HCEC 1CT (cell line): ENCODE measurements at regions not wholly inside any gene's neighbourhood (a gene's known extent, or its start where the extent isn't known, plus 50 kb on each side); places are given as distances from the start of the nearest gene placed in this dataset.

Experiments used
- DNase-seq: peaks from one replicate; pipeline ENCODE4 v3.0.0-alpha.2; 2017

DNA sequence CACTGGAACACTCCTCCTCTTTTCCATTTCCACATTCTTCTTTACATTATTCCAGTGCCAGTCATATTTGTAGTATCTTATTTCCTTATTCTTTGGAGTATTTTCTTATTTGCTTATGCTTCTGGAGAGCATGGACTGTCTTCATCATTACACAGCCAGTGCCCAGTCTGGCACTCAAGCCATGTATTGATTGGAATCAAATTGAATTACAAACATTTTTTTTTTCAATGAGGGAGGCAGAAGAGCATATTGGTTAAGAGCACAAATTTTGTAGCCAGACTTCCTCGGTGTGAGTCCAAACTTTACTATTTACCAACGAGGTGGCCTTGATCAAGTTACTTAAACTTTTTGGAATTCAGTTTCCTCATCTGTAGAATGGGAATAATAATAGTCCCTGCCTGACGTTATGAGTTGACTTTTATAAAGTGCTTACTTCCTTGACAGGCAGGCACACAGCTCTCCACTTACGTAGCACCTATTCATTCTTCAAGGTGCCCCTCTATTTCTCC is 186.6 kb upstream of the BCL6 start:
- DNase-seq, result no peak

DNA sequence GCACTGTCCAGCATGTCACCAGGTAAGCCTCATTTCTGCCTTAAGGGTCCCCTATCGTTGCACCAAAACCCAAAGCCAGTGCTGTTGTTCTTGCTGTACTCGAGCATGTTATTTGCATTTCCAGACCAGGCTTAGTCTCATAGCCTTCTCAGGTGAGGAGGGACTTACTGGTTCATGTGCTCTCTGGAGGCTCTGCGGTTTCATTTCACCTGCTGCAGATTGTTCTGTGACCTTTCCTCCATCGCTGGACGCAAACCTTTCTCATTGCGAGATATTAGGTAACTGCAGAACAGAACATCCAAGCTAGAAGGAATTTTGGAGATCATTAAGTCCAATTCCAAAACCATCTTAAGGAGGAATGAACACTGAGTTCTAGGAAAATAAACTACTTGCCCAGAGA is 187.3 kb upstream of the BCL6 start:
- no peak for DNase-seq

DNA sequence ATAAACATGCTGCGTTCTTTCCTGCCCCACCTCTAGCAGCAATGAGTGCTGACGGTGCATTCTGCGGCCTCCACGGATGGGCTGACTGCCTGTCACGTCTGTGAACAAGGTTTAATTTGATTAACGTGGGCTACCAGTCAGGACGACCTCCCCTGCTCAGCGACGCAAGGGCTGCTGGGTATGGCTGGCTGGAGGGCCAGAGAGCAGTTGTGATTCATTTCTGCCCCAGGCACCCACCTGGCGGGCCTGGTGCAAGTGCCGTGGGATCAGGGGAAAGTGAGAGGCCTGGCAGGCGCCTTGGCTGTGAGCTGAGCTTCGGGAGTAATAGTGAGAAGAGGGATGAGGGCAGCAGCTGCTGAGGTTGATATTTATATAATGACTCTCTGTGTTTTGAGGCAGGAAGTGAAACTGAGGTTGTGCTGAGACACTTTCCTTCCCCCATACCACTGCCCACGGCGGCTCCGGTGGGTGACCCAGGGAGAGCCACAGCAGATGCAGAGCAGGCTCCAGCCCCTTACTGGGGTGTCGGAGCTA is 190.4 kb upstream of the BCL6 start:
- no peak for DNase-seq

DNA sequence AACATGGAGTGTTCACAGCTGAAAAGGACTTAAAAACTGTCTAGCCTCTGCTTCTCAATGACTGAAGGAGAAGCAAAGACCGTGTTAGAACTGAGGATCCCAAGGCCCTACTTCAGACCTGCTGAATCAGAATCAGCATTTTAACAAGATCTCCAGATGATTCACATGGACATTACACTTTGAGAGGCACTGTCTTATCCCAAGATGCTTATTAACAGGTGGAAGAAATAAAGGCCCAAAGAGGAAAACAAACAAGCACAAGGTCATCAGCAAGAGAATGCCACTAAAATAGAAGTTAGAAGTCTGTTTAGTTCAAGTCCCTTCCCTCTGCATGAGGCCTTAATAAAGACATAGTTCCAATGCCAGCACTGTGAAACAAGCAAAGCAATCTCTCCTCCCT is 191.4 kb upstream of the BCL6 start:
- no peak for DNase-seq

DNA sequence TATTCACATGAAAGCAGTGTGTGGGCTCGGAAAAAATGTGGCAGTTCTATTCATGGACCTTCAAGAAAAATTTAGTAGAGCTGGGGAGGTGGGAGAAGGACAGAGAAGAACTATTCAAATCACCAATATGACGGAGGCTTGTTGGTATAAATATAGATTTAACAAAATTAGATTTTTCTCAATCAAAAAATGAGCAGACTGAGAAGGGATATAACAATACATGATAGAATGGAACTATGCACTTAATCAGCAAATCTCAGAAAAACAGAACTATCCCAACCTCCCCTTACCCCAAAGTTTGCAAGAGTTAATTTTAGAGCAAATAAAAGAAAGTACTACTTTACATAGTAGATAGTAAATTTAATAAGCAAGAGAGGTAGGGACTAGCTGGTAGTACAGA is 194.6 kb upstream of the BCL6 start:
- no peak for DNase-seq

DNA sequence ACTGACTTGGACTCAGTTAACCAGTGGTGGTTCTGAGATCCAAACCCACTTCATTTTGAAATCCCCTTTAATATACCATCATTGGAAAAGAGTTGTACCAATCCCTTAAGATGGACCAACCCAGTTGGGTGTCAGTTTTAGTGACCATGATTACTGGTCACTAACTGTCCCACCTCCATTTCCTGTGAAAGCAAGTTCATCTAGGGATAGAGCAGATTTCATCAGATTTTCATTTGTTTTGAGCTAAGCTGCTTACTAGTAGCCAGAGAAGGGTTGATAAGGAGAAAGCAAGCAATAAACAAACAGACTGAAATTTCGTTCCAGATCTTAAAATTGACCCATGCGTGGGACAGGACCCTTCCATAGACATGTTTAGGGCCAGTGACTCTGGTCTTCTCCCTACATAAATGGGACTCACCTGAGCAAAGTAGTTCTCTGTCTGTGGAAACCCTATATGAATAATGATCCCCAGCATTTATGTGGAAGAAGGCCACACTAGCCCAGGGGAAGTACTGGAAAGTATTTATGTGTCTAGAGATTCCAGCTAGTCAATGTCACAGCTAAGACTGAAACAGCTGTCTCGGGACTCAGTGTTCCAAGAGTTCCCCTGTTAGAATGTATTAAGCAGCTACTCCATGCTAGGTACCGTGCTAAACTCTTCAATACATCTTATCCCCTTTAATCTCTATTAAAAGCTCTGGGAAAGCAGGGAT is 196.0 kb upstream of the BCL6 start:
- no peak for DNase-seq

DNA sequence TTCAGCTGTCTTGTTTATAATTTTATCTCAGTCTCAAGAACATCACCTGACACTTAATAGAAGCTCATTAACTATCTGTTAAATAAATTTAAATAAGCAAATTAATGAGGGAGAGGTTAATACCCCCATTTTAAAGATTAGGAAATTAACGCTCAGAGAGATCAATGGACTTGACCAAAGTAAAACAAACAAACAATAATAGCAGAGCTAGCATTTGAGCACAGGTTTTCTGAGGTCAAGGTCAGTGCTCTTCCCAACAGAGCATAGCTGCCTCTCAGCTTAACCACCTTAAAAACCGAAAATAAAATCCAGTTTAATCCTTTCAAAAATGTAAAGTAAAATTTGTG is 196.6 kb upstream of the BCL6 start:
- DNase-seq, result no peak

DNA sequence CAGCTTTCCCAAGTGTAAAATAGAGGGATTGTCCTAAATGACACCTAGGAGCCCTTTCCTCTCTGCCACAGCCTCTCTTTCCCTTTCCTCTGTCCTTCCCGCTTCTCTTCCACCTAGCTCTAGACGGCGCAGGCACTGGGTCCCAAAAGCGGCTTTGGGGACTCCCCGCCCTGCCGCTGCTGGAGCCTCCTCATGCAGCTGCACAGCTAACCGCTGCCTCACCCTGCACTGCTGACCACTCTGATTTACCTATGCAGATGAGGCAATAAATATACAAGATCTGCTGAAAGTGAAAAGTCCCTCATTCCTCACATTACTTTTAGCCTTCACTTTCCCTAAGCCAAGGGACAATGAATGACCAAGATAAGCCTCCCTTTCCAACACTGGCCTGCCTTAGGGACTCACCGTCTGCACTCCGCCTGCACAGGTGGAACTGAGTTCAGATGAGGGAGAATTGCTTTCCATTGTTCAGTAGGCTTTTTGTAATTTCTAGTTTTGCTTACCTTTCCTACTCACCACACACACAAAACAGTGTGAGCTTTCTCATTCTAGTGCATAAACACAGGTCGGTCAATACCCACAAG is 197.5 kb upstream of the BCL6 start:
- DNase-seq, result no peak

DNA sequence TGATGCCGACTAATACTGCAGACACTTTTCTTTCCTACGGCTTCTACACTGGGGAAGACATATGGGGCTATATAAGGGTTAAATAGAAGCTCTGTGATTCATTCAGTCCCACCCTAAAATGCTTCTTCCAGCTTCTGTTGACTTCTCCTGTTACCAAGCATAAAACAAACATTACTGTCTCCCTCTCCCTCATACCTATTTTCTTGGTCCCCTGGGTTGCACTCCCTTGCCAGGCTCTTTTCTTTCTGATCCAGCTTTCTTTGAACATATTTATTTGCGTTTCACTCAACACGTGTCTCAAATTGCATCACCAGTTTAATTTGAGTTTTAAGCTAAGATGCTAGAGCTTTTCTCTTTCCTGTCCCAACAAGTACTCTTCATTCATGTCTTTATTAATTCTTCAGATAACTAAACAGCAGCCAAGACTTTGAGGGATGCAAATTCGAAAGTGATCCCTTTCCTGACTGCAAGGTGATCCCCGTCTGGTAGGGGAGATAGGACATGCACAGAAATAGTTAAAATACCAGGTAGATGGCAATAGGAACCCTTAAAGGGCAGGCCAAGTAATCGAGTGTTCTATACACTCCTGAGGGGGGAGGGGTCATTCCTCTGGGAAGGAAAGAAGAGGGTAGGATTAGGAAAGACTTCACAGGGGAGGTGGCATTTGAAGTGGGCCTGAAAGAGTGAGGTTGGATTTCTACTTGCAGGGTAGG is 198.6 kb upstream of the BCL6 start:
- no peak for DNase-seq

DNA sequence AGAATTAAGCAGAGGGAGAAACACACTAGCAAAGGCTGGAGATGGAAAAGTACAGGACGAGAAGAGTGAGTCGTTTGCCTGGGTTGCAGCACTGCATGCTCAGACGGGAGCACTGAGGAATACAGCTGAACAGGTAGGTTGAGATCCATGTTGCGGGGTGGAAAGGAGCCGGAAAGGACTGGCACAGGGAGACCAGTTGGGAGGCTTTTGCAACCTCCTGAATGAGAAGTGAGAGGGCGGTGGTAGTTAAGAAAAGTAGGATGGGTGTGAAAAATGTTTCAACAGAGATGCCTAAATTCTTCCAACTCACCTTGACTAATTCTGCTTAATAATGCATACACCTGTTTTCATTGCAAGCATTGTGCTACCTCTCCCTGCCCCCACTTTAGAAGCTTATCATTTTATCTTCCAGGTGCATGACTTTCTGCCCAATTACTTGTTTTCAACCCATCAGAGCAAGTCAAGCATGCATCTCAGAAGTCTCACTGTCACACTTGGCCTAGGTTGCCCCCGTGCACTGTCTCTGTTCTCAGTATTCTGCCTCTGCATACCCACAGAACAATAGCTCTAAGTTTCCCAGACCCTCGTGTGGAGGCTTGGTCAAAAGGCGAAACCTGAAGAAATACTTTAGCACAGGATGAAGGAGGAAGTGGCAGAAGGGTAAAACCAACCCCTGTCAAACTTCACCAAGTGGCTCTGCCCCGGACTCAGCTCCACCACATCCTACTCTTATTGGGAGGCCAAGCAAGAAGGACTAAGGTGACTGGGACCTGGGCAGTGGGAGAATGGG is 199.3 kb upstream of the BCL6 start:
- DNase-seq, result no peak

DNA sequence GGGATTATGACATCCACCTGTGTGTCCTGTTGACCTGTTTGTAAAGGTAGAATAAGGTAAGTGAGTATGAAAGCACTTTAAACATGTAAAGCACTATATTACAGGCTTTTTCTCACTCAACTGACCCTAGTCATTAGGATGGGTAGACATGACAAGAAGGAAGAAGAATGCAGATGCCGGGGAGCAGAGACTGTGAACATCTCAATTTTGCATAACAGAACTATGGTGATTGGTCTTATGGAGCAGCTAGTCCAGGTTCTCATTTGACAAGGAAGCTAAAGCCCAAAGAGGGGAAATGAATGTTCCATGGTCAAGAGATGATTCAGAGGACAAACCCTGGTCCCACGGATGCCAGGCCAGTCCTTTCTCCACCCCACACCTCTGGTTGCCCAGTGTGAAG is 200.1 kb upstream of the BCL6 start:
- DNase-seq, result no peak

DNA sequence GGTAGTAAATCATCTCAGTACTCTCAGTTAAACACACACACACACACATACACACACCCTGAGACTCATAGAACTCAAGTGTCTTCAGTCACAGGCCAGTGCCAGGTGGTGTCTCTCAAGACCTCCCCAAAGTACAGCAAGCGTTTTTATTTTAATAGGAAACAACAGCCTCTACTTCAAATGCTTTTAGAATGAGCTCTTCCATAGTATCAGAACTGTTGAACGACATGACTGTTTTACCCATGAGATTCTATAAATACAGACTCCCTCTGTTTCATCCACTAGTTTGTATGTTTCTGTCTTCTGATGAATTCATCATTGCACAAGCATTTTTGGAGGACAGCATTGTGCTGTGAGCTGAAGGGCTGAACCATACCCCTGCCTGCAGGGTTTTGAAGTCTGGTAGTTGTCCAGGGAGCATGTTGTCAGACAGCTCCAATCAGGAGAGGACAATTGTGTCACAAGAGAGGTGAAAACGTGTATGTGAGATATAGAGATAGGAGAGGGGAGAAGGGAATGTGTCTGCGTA is 201.0 kb upstream of the BCL6 start:
- no peak for DNase-seq

DNA sequence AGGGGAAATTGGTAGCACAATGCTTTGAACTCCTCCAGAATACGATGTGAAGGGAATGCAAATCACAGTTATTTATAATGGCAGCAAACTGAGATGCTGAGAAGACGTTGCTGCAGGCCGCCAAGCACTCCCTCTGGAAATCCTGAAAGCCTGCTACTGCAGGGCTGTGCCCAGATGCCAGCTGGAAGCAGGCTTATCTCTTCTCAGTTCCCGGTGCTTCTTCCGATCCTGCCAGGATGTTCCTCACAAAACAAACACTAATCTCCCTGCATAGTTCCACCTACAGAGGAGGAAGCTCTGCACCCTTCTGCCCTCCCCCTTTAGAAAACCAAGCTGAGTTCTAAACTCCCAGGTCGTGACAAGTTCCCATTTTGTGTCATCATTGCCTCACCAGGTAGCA is 201.7 kb upstream of the BCL6 start:
- no peak for DNase-seq

DNA sequence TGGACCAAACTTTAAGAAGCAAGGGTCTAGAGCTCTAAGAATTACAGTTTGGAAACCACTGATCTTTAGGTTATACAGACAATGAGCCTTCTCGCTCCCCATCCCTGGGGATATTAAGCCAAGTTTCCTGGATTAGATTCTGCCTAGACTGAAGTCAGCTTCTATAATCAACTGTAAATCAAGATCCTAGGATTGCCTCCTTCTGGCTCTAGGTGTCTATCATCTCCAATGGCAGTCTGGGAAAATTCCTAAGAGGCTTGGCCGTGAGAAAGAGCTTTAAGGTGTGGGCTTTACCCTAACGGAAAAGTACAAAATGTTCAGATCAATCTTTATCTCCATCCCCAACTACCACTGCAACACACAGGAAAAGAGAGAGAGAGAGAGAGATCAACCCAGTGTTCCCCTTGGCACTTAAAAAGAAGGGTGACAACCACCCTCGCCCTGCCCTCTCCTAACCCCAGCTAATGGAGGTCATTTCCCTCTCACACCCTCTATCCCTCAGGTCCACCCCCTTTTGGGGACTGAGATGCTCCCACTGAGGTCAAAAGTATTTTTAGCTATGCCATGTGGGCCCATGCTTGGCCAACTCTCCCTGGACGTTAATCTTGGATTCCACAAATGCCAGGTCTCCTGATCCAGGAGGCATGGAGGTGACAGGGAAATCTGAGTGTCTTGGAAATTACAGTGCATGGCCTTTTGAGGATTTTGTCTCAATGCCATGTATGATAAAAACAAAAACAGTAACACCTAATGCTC is 202.8 kb upstream of the BCL6 start:
- DNase-seq, result no peak

DNA sequence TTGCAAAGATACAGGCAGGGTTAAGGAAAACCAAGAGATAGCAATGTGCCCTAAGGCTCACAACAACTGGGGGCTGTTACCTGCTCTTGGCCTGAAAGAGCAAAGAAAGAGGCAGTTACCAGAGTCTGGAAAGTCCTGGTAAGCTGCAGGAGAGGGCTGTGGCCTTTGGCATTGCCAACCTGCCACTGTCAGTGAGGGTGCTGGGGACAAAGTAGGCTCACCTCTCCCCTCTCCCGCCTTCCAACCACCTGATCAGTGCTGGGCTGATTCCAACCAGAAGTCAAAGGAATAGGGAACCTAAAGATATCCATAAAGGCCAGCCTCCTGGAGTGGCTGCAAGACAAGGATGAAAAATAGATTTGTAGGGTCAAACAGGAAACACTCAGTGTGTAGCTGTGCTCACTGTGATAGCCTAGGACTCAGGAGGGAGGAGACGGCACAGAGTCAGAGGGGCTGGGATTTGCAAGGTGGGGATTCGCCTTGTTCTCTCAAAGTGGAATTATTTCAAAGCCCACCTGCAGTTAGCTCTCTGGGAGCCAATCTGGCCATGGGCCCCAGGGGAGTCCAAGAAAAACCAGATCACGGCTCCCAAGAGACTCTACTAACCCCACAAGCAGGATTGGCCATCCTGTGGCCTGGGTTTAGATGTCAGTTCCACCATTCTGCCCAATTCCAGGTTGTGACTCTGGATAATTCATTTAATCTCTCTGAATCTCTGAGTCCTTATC is 204.0 kb upstream of the BCL6 start:
- no peak for DNase-seq

DNA sequence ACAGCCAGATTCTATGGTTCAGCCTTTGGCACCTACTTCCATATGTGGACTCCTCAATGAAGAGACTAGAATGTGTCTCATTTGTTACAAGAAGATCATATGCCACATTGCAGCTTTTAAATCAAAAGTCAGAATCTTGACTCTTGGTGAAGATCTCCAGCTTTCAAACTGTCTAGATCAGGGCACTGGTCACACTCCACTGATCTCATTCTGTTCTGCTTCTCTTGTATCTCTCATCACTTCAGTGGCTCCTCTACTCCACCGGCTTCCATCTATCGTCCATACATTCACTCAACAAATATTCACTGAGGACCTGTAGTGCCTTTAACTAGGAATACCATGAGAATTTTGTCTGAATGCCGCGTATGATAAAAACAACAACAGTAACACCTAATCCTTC is 203.3 kb upstream of the LPP start:
- DNase-seq, result no peak

DNA sequence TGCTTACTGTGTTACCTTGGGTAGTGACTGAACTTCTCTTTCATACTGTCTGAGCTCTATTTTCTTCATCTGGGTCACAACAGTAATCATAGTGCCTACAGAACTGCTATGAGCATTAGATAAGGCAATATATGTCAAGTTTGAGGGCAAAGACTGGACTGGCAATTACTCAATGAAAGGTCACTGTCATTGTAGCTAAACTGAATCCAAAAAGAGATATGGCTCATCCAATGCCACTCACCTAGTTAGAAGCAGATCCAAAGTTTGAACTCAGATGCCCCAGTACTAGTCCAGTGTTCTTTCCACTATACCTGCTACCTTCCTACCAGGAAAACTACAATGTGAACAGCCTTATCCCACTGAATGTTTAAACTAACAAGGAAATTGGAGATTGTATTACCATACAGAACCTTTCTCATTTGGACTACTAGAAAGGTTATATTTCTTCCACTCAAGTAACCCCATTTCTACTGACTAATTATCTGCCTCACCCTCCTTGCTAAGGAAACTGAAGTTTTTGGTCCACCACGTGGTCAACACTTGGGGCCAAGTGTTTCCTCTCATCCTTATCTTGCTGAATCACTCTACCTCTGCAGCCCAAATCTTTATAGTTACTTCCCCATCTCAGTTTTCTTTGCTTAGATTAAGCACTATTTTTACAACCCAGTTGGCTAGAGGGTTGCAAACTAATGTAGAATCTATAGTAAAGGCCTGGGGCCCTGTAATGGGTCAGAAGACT is 202.3 kb upstream of the LPP start:
- DNase-seq, result no peak

DNA sequence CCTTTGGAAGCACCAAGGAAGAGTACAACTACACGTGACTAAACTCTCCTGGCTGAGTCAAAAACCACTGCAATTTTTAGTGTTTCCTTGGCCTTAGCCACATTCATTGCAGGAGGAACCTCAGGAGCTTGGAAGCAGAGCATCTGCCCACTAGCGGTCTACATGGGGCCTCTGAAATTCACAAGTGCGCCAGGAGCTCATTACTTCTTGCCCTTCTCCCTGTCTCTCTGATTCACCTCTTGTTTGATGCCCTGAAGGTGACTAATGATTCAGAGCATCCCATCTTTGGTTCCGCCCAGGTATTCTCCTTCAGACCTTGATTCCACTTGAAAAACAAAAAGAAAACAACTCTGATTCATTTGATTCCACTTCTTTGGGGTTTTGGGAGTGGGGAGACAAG is 201.1 kb upstream of the LPP start:
- DNase-seq, result no peak

DNA sequence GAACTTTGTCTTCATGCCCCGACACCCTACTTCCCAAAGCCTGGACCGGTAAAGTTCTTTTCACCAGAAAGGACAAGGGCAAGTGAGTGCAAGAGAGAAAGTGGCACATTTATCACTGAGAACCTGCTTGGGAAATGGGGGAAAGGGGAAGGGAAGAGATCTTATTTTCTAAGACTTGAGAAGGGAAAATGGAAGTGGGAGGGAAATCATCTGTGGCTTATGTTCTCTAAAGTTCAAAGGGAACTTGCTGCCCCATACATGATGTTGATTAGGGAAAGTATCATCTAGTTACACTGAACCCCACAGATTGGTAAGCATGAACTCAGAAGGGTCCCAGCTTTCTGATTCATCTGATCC is 199.5 kb upstream of the LPP start:
- no peak for DNase-seq

DNA sequence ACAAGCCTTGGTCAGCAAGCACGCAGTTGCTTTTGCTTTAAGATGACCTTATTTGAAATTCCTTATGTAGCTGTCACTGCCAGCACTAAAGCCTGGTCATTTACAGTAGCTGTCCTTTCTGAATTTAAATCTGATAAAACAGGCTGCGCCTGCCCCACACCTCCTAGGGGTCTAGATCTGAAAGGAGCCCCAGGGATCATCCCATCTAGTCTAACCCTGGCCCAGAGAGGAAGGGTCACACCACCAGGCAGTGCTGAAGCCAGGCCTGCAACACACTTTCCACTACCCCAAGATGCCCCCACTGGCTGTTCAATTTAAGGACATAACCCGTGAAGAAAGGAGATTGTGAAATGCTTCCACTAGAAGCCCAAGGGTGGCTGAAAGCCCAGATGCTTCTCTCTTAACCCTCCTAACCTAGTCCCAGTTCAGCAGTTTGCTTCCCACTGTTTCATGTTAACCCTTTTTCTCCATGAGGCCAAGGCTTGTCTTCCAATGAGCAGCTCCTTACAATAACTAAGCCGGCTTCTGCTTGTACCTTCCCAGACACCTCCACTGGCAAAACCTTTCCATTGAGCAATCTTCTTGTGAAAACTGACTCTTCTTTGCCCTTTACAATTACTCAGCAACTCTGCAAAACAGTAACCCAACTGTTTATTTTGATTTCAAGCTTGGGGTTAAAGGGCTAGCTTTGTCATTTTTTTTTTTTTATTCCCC is 198.9 kb upstream of the LPP start:
- peak; percentile 94 for DNase-seq
